GM12892 (cell line): ENCODE measurements at regions not wholly inside any gene's neighbourhood (a gene's known extent, or its start where the extent isn't known, plus 50 kb on each side); places are given as distances from the start of the nearest gene placed in this dataset.
A peak's percentile ranks its signal among the peaks of the same experiment; 100 is the strongest.

Experiments
- DNase-seq: peaks from one replicate; pipeline ENCODE4 v3.0.0; 2011; ENCODE audit not compliant: insufficient read length
- FAIRE-seq: peaks from 2 replicates; lab custom pipeline; 2011; peaks lifted over from hg19 to GRCh38; lab: Jason Lieb, UNC
- POLR2A ChIP-seq: IDR thresholded peaks from 2 replicates; pipeline ENCODE4 v1.6.1; 2011; ENCODE audit warnings: low read depth, low read length, control low read depth
- POLR2AphosphoS5 ChIP-seq: IDR thresholded peaks from 2 replicates; pipeline ENCODE4 v1.6.1; 2011; ENCODE audit warnings: low read depth, low read length, control low read depth
- TAF1 ChIP-seq: IDR thresholded peaks from 2 replicates; pipeline ENCODE4 v1.6.1; 2011; ENCODE audit warnings: low read depth, mild to moderate bottlenecking, control low read depth, low read length, borderline replicate concordance

- DNase-seq (no peak), FAIRE-seq (no peak)
- TF ChIP-seq POLR2A (no peak), TAF1 (no peak)
Measured at GRCh38 chr2:222100704-222101699, 197.8 kb downstream of the PAX3 start.

DNA sequence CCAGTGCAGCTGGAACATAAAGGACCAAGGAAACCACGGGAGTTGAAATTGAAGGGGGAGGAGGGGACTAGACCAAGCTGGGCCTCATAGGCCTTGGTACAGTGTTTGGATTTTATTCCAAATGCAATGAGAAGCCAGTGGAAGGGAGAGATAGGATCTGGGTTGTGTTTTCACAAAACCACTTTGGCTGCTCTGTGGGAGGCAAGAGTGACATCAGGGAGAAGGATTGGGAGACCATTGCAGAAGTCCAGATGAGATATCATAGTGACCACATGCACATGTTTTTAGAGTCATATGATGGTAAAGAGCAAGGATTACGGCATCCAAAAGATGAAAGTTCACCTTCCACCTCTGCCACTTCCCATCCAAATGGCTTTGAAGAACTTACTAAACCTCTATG, 210.2 kb downstream of the PAX3 start:
- FAIRE-seq, result no peak
- no peak for DNase-seq
- TF ChIP-seq POLR2AphosphoS5, result no peak
- TF ChIP-seq POLR2A, result no peak
- TF ChIP-seq TAF1, result no peak

GRCh38 chr2:222087998-222088397, 210.8 kb downstream of the PAX3 start:
- DNase-seq (no peak), FAIRE-seq (no peak)
- TF ChIP-seq POLR2AphosphoS5 (no peak), TAF1 (no peak), POLR2A (no peak)

DNA sequence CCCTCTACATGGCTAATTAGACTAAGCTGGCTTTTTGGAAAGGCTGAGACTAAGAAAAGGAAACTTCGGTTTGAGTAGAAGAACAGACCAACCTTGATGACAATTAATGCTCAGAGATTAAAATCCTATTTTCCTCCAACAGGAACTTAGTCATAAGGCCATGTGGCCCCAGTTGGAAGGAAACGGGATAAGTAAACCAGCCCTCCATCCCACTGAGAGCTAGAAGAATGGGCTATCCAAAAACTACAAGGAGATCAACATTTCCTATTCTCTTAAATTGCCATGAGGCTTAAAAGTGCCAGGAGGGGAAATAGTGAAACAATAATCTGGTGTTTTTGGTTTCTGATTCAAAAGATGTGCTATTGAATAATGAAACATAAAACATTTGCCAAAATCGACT, 216.6 kb downstream of the PAX3 start:
- TF ChIP-seq POLR2A, result no peak
- TF ChIP-seq TAF1, result no peak
- no peak for TF ChIP-seq POLR2AphosphoS5
- FAIRE-seq (no peak), DNase-seq (no peak)

- DNase-seq, result no peak
- TF ChIP-seq POLR2AphosphoS5, result no peak
- no peak for TF ChIP-seq TAF1
- no peak for TF ChIP-seq POLR2A
- FAIRE-seq, result no peak
Measured at GRCh38 chr2:222080141-222080540, 218.7 kb downstream of the PAX3 start.

DNA sequence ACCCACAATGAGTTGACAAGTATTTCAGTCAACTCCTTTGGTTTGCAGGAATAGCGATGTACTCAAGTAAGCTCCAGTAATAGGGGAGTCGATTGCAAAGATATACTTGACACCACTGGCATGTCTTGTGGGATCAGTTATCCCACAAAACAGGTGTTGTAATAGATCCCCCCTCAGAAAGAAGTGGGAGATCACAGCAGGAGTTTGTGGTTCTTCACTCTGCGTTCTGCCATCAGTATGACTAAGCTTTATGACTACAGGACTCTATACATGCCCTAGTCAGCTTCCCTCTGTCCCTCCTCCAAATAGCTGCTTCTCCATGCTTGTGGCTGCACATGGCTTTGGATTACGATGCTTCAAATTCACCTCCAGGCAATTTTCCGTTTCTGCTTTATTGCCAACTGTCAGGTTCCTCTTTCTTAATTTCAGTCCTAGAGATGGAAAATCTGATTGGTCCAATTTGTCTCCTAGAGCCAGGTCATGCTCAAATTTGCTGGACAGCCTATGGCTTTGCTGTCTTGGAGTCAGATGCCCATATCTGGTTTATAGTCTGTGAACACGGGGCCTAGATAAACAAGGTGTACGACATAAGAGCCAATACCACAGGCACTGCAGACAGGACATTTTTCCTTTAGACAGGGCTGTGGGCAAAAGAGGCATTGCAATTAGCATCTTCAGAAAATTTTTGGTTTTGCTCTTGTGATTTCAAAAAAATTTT, 221.7 kb downstream of the PAX3 start:
- DNase-seq, result no peak
- TF ChIP-seq POLR2A (no peak), POLR2AphosphoS5 (no peak), TAF1 (no peak)
- FAIRE-seq, result peak; percentile 9

DNA sequence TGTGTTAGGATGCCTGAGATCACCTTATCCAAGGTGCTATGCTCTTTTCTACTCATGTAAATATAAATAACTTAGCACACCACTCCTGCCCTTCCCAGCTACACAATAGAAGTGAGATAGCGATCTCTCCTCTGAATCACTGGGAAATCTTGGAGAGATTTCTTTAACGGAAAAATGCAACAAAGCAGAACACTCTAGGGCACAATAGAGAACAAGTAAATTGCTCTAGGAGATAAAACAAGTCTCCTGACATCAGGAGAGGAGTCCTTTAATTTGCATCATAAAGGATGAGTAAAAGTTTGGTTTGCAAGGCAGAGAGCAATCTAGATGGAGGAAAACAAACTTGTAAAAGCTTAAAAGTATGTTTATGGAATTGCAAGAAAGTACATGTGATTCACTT, 224.1 kb downstream of the PAX3 start:
- FAIRE-seq (no peak), DNase-seq (no peak)

DNA sequence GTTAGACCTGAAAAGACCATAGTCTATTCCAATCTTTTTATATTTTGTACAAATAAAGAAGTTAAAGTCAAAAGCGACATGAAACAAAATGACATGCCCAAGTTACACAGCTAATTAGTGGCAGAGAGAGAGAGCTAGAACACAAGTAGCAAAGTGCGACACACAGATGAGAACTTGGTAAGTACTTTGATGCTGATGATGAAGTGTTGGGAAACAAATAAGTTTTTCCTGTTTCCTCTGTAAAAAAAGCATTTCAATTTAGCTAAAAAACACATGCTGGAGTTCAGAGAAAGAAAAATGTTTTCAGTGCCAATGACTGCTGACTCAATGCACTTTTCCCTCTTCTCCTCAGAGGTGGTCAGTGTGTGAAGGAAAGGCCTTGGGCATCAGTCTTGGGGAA, 226.9 kb downstream of the PAX3 start:
- no peak for DNase-seq
- TF ChIP-seq POLR2A (no peak), POLR2AphosphoS5 (no peak), TAF1 (no peak)
- no peak for FAIRE-seq

More for the DNA sequence above, 224.1 kb downstream of the PAX3 start:
- TF ChIP-seq POLR2A (no peak), POLR2AphosphoS5 (no peak), TAF1 (no peak)

DNA sequence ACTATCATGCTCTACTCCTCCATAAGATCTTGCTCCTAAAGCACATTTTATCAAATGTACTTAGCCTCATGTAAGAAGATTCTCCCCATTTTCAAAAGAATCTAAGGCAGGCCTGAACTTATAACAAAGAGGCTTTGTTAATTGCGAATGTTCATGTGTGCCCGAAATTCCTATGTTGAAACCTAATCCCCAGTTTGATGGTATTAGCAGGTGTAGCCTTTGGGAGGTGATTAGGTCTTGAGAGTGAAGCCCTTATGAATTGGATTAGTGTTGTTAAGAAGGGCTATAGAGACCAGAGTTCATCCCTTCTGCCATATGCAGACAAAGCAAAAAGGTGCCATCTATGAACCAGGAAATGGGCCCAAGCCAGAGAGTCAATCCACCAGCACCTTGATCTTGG, 234.5 kb downstream of the PAX3 start:
- TF ChIP-seq TAF1 (no peak), POLR2AphosphoS5 (no peak), POLR2A (no peak)
- no peak for DNase-seq
- FAIRE-seq, result no peak

DNA sequence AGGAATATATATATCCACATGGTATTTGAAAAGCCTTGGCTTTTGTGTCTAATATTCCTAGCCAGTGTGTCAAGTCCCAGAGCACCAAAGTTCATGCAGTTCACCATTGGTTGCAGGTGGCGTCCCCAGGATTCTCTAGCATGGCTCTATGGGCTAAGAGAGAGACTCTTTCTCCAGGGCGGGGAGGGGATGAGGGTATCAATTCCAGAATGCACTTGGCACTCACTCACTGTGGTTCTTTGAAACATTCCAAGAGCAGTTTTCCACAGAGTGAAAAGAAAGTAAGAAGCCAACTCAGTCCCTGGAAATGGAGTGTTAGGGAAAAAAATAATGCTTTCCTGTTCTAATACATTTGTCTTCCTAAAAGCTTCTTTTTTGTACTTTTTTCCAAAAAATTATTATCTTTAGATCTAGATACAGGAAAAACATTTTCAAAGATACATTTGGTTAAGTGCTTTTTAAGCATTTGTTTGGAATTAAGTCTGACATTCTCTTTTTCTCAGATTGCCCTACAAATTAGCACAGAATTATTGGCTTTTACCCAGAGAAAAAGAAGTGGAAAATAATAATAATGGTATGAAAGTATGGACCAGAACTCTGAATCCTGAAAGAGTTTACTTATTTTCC, 239.9 kb downstream of the PAX3 start:
- FAIRE-seq (no peak), DNase-seq (no peak)
- TF ChIP-seq TAF1 (no peak), POLR2AphosphoS5 (no peak), POLR2A (no peak)
